D341Med (cell line): ENCODE measurements at regions not wholly inside any gene's neighbourhood (a gene's known extent, or its start where the extent isn't known, plus 50 kb on each side); places are given as distances from the start of the nearest gene placed in this dataset.

Experiments used
- DNase-seq: peaks from one replicate; pipeline ENCODE4 v3.0.0; 2012; ENCODE audit warnings: low spot score

DNA sequence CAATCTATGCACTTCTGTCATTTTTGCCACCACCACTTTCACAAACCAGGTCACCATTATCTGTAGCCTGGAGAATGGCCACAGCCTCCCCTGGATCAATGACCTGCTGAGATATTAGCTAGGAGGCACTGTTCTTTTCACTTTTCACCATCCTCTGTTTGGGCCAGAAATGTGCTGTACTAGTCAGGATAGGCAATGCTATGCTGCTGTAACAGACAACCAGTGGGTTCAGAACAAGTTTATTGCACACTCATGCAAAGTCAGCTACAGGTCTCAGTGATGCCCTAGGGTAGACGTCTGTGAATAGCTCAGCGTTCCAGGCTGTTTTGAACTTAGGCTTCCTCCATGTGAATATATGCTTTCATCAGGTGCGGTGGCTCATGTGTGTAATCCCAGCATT lies 231.5 kb downstream of the SUDS3 start:
- no peak for DNase-seq

DNA sequence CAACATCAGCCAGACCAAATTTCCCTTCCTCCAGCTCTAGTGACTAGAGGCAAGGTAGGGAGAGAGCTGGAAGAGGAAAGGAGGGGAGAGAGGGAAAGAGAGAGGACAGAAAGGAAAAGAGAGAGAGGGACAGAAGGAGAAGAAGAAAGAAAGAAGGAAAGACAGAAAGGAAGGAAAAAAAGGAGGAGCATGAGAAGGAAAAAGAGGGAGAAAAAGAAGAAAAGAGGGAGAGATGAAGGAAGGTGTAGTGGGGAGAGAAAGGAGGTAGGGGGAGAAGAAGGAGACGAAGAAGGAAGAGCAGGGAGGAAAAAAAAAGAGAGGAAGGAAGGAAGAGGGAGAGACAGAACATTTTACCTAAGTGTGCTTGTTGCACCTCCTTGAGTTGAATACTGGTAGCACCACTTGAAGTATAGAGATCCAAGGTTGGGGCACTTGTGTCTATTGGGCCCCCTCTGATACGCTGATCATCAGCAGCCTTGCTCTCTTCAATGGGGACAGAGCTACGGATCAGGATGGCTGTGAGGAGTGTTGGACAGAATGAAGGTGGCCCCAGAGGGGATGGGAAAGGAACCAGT lies 232.5 kb downstream of the SUDS3 start:
- no peak for DNase-seq

DNA sequence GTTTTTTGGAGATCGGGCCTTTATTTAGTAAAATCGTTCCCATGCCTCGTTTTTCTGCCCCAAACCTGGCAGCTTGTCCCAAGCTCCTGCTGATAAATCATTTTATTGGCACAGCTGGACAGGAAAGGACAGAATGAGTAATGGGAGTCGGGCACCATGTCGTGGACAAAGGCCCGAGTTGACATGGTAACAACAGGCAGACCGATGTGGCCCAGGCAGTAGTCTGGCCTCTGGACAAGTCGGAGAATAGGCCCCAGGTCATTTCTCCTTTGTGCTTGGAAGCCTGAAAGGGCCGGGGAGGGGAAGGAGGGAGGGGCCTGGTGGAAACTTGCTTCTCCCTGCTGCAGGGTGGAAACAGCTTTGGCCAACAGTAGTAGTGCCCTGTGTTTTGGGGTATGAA lies 234.9 kb downstream of the SUDS3 start:
- no peak for DNase-seq

DNA sequence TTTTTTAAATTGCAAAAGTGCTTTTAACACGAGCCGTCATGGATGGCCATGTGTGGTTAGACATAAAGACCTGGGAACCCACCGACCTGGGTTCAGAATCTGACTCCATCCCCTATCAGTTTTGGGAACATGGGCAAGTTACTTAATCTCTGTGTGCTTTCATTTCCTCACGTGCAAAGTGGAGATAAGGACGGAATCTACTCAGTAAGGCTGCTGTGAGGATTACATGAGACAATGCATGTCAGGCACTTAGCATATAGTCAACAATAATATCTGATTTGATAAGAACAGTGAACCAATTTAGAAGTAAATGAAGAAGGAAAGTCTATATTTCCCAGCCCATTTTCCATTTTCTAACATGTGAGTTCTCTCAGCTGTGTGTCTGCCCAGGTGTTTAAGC lies 235.4 kb downstream of the SUDS3 start:
- no peak for DNase-seq

DNA sequence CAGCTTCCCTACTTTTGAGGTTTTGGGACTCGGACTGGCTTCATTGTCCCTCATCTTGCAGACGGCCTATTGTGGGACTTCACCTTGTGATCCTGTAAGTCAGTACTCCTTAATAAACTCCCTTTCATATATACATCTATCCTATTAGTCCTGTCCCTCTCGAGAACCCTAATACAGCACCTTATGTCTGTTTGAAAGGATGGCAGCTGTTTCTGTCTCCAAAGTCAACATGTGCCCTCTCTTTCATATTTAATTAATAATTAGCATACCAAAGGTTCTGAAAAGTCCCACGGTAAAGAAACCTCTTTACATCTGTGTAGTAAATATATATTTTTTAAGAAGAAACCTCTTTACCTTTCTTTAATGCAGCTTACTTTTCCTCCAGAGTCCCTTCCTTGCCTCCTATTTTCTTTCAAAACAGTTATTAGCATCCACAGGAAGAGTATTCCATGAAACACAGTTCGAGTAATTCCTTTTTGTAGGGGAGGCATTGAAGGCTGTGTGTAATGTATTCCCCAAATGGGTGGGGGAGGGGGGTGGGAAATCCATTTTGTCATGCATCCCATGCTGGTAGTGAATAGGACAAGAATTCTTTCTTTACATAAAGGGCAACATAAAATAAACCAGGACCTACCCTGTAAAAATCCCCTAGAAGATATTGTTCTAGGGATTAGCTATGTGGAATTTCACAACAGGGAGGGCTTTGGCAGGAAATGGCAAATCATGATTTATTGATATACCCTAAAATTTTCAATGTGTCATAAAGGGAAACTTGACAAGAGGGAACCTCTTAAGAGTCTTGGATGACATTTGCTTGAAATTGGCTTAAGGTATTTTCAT lies 241.5 kb downstream of the SUDS3 start:
- DNase-seq = no peak

DNA sequence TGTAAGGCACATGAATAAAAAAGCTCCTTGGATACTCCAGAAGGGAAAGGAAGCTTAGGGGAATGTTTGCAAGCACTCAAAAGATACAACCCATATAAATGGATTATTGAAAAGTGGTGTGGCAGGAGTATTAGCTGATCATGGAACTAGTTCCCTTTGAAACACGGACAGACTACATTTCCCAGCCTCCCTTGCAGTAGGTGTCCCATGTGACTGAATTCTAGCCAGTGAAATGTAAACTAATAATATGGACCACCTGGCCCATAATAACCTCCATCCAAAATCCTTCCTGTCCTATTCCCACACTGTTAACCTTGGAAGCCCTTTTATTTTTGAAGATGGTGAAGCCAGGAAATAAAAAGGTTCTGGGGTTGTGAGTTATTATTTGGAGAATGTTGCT lies 242.3 kb downstream of the SUDS3 start:
- DNase-seq = no peak

DNA sequence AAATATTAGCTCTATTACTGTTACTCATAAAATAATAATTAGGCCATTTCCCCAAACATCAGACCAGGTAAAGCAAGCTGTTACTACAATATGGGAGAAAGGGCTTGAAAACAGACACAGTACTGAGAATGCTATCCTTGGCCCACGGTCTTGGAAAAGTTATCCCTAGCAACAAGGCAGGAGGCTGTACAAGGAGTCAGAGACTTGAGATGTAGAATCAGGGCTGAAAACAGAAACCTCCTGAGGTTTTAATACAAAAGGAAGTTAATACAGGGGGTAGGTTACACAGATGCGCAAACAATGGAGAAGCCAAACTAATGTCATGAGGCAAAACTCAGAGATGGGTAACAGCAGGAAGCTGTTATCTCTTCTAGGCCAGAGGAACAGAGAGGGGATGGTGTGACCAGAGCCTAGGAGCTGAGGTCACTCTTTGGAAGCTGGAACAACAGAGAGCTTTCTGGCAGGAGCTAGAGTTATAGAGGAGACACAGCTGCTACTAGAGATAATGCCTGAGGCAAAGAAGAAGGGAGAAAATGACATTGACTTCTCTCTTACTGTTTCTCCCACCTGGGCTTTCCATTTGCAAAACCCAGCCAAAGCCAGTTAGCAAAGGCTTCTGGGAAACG lies 248.8 kb downstream of the SUDS3 start:
- DNase-seq = no peak

DNA sequence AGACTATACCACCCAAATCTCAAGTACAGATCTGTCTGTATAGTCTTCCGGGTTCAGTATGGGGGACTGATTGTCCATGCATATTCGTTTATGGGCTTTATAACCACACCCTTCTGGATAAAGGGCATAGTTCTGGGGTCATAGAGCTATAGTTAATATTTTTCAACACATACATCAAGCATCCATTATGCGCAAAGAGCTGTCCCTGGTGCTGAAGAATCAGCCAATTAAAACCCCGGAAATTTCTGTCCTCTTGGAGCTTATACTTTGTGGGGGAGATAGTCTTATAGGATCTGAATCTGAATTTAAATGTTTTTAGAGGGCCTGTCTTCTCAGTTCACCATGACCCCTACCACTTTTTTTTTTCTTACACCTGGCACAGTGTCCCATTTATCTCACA lies 256.7 kb downstream of the SUDS3 start:
- DNase-seq = no peak

DNA sequence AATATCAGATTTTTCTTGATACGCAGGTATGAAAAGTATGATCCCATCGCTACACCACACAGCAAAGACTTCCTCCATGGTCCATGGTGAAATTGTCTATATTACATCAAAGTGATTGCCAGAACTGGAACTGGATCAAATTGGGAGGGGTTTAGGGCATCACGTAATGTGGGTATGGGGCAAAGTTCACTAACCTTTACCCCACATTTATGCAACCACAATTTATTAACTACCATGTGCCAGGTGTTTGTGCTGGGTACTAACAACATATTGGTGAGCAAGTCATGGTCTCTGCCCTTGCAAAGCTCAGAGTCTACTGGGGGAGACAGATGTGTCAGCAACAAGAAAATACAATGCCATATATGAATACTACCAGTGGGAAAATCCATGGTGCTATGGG lies 258.9 kb downstream of the SUDS3 start:
- no peak for DNase-seq

DNA sequence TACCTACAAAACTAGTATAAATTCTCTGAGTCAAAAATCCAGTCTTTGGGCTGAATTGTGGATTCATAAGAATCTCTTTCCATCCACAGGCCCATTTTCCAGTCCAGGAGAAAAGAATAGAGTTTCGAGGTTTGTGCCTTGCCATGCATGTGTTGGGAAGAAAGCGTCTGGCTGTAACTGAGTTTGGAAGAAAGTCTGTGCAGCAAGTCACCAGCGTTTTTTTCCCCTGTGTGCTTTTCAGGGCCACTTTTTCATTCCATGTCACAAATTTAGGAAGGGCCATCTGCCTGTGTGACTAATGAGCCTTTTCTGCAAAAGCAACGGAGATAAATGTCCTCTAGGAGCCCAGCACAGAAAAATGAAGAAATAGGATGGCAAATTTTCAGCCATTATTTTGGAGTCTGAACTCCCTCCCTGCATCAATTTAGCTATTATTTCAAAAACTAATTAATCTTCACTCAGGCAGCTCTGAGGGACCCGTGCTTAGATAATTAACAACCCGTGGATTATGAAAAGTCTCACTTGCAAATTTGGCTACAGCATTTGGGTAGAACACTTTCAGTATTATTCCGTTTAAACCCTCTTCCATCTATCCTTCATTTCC lies 261.5 kb downstream of the SUDS3 start:
- no peak for DNase-seq

DNA sequence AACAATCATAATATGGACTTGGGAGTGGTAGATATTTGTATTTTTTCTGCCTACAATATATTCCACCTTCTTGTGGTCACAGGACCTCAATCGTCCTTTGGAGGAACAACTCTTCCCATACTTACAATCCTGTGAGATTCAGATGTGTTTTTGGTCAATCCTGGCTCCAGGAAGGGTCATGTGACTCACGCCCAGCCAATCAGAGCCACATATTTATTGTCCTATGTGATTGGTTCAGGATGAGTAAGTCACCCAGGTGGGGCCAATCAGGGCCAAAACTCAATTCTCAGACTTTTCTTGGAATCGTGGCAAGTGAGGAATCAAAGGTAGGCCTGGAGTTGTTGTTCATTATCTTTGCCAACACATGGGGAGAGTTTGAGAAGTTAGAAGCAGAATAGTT lies 264.9 kb downstream of the SUDS3 start:
- DNase-seq = no peak

DNA sequence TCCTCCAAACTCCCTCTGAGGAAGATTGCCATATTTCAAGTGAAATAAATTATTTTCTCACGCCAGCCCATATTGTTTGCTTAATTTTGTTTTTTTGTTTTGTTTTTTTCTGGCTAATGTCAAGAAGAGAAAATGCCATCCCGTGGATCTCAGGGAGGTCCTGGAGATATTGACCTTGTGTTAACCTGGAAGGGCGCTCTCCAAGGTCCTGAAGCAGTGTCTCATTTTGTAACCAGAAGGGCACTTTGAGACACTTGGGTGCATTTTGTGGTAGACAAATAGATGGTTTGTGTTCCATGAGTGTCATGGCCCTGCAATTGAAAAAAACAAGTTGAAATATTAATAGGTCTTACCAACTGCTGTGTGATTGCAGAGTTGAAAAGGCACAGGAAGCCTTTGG lies 268.9 kb downstream of the SUDS3 start:
- no peak for DNase-seq

DNA sequence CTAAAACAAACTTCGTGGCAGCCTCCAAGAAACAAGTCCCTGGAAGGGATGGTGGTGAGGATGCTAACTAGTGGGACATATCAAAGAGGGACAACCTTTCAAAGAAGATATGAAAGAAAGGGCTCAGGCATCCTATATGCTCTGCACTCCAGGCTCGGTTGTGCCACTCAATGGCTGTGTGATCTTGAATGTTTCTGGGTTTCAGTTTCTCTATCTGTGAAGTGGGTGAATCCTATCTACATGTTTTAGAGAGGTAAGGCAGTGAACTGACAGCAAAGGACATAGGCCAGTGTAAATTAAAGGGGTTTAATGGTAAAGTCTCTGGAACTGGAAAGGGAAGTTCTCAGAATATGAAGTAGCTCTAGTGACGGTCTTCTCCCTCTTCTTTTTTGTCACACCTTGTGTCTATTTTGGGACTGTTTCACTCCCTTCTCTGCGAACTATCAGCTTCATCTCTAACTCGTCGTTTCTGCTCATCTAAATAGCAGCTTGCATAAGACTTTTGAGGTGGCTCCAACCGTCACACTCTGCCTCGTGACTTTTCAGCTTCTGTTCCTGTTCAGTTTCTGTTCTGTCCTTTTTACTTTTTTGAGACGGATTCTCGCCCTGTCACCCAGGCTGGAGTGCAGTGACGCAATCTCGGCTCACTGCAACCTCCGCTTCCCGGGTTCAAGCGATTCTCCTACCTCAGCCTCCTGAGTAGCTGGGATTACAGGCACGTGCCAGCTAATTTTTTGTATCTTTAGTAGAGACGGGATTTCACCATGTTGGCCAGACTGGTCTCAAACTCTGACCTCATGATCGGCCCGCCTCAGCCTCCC lies 273.6 kb downstream of the SUDS3 start:
- DNase-seq = no peak

DNA sequence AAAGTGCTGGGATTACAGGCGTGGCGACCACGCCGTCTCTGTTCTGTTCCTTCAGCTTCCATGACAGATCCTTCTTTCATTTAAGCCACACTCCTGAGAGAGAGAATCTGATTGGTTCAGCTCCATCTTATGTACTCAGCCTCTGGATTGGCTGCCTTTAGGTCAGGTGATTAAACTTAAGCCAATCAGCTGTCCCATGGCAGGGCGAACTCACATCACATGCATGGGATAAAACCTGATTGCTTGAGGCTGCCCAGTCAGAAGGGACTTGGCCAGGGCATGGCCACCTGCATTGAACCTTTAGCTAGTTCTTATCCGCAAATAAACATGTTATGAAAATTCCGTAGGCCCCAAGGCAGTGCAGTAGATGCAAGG lies 274.2 kb downstream of the SUDS3 start:
- DNase-seq = no peak

DNA sequence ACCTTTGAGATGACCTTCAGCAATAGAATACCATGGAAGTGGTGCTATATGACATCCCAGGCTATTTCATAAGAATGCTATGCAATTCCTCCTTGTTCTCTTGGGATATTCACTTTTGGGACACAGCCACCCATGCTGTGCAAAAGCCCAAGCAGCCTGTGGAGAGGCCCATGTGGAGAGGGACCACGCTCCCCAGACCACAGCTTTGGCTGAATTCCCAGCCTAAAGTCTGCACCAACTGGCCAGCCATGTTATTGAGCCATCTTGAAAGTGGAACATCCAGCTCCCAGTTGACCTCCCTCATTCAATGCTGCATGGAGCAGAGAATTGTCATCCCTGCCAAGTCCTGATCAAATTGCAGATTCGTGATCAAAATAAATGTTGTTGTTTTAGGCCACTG lies 275.1 kb downstream of the SUDS3 start:
- DNase-seq = no peak

DNA sequence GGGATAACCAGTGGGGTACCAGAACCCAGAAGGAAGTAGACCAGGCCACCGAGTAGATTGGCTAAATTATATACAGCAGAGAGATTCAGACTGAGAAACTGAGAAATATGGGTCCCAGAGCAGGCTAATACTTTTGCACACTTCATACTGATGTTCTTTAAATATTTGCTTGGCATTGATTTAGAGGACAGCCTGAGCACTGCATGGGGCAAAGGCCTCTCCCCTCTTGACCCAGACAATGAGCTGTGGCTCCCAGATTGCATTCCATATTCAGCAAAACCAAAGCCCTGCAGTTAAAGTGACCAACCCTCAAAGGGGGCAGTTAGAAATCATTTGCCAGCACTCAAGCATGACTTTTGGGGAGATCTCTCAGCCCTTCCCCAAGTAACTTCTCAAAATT lies 279.2 kb downstream of the SUDS3 start:
- DNase-seq = no peak

DNA sequence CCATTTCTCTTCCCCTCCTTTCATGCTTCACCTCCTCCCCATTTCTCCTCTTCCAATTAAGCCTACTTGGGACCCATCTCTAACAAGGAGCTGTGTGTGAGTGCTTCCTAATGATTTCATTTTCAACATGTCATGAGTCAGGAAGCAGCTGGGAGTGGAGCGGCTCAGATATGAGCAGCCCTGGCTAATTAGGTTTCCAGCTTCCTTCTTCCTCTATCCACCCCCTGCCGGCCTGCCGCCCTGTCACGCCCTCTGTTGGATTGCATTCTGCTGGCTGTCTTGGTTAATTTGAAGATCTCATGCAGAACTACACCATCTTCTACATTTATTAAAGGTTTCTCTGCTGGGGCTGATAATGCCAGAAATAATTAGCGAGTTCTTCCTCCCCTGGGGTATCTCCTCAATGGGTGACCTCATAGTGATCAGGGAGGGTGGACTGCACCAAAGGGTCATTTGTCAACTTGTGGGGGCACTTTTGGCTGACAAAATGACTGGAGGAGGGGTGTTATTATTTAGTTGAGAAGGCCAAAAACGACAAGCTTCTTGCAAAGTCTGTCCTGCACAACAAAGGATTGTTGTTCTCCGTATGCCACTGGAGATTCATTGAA lies 300.9 kb upstream of the SRRM4 start:
- DNase-seq = no peak

DNA sequence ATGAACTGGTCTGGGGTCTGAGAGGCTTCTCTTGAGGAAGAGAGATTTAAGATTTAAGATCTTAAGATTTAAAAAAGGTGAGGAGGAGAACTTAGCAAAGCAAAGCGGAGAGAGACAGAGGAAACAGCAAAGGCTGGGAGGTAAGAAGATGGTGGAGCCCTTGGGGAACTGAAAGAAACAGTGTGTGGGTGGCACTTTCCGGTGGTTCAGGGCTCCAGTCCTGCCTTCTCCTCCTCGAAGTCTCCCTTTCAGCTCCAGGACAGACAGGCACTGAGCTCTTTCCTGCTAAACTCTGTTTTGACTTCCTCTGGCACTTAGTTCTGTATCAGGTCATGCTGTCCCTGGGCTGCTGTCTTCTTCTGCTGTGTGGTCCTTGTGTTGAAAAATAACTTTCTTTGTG lies 298.7 kb upstream of the SRRM4 start:
- no peak for DNase-seq

DNA sequence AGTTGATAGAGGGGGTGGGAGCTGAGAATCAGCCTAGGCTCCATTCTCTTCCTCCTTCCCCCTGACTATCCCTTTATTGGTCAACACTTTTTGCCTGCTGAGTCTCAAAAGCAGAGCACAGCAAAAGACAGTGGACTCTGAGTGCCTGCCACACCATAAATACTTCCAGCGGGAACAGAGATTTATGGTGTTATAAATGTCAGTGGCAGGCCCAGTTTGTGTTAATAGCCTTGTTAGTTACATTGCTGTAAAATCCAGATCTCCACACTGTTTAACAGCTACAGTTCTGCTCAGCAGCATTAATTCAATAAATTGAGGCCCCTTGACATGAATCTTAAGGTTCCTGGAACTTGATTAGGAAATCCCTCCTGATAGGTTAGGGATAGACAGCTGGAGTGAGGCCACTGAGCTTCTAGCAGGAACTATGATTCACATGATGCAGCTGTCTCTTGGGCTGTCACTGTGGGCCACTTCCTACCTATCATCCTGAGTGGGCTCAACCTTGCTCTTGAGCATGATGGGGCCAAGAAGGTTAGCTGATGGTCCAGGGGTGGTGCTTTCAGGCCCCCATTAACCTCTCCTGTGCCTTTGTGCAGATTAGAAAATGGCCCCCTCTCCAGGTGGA lies 295.2 kb upstream of the SRRM4 start:
- DNase-seq = no peak

DNA sequence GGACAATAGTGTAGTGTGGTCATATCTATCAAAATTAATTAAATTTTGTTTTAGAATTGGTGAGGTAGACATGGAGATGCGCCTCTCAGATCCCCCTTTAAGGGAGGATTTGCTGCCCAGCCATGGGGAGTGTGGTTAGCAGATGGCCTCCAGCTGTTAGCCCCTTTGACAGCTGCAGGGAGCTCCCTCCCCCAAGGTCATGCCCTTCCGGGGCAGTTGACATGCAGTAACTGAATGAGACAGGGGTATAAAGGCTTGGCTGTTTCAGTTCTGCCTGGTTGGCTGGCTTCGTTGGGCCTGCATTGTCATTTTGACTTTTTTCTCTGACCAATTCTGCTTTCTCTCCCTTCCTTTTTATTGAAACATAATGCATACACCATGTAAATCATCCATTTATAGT lies 291.5 kb upstream of the SRRM4 start:
- no peak for DNase-seq

DNA sequence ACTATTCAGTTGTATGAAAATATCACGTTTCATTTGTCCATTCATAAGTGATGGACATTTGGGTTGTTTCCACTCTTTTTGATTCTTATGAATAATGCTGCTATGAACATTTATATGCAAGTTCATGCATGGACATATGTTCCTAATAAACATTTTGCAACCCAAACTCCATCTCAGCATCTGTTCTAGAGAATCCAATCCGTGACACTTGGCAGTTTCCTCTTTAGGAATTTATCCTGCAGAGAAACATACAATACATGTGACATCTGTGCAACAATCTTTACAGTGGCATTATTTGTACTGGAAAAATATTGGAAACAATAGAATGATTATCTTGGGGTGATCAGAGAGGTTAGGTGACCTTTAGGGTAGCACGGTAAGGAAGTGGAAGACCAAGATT lies 290.8 kb upstream of the SRRM4 start:
- no peak for DNase-seq
